GM12875 (cell line): ENCODE measurements at regions not wholly inside any gene's neighbourhood (a gene's known extent, or its start where the extent isn't known, plus 50 kb on each side); places are given as distances from the start of the nearest gene placed in this dataset.

Experiments
- H3K4me3 ChIP-seq: one replicate; pipeline ENCODE4 v1.5.1; 2011; ENCODE audit warnings: low read depth, low read length, control low read depth
- TF ChIP-seq, protein P1 (sequence below): IDR thresholded peaks from 2 replicates; pipeline ENCODE4 v1.5.1; 2011; ENCODE audit warnings: low read depth, mild to moderate bottlenecking, control low read depth, inconsistent platforms, low read length, moderate library complexity, borderline replicate concordance; ENCODE audit not compliant: insufficient read depth

DNA sequence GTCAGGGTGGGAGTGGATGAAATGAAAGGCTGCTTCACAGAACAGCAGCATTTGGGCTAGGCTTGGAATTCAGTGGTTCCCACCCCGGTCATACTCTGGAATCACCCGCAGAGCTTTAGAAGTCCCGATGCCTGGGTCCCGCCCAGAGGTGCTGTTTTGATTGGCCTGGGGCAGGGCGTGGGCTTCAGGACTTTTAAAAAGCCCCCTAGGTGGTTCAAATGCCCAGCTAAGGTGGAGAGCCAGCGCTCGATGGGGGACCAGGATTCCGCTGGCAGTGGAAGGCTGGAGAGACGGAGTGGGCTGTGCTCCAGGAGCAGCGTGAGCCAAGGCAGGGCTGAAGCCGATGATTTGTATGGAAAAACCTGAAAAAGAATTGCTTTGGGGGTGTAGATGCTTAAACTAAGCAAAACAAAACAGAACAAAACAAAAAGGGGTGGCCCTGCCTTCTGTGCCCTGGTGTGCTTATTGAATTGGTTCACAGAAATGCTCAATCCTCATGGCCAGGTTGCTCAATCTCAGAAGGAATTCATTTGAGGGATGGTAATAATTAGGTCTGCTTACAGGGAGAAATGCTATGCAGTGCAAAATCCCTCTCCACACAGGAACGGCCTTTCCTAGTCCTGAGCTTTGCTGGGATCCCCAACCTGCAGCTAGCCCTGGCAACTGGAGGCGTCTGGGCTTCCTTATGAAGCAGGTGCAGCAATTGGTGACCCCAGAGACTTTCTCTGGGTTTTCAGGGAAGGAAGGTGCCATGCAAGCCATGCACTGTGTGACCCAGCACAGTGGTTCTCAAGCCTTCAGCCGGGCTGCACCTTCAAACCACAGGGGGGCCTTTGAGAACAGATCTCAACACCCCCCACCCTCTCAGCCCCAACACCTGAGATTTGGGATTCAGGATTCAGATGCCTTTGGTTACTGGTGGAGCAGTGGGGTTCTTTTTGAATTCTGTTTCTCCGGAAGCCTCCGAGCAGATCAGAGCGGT, 174.0 kb upstream of the ZNF618 start:
- TF ChIP-seq, protein P1, sequence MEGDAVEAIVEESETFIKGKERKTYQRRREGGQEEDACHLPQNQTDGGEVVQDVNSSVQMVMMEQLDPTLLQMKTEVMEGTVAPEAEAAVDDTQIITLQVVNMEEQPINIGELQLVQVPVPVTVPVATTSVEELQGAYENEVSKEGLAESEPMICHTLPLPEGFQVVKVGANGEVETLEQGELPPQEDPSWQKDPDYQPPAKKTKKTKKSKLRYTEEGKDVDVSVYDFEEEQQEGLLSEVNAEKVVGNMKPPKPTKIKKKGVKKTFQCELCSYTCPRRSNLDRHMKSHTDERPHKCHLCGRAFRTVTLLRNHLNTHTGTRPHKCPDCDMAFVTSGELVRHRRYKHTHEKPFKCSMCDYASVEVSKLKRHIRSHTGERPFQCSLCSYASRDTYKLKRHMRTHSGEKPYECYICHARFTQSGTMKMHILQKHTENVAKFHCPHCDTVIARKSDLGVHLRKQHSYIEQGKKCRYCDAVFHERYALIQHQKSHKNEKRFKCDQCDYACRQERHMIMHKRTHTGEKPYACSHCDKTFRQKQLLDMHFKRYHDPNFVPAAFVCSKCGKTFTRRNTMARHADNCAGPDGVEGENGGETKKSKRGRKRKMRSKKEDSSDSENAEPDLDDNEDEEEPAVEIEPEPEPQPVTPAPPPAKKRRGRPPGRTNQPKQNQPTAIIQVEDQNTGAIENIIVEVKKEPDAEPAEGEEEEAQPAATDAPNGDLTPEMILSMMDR = no peak
- no peak overlapping the region for H3K4me3 ChIP-seq

DNA sequence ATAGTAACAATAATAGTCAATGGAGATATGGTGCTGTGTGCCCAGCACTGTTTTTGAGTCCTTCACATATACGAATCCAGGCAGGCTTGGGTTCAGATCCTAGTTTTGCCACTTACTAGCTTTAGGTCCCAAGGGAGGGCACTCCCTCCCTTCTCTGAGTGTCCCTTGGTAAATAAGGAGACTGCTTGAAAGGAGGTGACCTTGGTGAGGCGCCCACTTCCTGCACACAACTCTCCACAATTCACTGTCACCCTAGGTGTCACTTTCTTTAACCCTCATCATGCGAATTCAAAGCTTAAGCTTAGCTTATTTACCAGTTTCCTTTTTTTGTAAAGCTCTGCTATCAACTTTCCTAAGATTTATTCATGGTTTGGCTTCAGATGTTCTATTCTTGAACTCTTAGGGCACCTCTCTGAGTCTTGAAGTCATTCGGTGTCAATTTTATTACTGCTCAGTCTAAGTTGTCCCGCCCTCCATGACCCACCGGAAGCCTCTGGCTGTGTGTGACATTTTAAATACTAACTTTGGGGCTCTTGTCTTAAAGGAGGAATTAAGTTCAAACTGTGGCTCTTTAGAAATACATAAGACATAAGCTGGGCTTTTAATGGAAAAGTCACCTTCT, 170.7 kb upstream of the ZNF618 start:
- H3K4me3 ChIP-seq = no peak overlapping the region
- TF ChIP-seq, protein P1 = no peak

DNA sequence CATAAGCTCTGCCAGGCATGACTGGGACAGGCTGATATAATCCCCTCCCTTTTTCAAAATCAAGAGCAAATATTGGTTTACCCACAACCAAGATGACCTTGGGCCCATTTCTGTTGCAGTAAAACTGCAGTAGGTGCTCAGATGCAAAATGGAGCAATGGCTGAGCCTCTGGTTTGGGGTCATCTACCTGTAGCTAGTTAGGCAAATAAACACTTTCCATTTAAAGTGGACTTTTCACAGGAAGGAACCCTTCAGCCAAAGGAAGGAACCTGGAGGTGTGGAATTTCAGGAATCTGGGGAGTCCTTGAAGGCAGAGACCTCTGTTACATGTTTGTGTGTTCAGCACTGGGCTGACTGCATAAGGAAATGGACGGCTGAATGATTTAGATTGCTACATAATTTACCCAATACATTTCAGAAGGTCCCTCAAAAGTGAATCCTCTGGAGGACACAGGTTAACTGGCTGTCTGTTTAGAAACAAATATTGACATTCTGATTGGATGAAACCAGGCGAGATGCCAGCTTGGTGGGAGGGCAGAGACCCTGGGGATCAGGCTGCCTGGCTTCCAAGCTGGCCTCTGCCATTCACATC, 170.1 kb upstream of the ZNF618 start:
- TF ChIP-seq, protein P1 = no peak
- no peak overlapping the region for H3K4me3 ChIP-seq

DNA sequence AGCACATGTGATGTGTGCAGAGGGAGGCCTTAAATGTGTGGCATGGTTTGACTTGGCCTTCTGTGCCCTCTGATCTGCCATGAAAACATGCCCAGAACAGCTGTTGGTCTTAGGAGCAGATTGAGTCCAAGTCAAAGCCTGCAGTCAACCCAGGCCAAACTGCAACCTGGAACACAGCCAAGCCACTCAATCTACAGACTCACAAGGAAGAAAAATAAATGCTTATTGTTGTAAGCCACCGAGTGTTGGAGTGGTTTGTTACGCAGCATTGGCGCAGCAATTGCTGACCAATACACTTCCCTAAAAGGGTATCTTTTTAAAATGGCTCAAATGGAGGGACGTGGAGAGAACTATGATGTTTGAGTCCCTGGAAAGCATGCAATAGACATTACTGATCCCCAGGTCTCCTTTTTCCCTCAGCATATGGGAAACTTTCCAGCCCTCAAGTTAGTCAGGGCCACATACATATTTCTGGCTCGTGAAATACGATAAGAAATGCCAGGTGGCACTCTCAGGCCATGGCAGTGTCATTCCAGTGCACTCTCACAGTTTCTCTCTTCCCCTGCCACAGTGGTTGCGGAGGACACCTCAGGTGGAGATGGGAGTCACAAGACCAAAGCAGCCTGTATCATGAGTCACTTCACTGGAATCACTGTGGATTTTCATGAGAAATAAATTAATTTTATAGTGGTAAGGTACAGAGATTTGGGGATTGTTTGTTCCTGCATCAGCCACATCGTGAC, 168.0 kb upstream of the ZNF618 start:
- TF ChIP-seq, protein P1 = no peak

DNA sequence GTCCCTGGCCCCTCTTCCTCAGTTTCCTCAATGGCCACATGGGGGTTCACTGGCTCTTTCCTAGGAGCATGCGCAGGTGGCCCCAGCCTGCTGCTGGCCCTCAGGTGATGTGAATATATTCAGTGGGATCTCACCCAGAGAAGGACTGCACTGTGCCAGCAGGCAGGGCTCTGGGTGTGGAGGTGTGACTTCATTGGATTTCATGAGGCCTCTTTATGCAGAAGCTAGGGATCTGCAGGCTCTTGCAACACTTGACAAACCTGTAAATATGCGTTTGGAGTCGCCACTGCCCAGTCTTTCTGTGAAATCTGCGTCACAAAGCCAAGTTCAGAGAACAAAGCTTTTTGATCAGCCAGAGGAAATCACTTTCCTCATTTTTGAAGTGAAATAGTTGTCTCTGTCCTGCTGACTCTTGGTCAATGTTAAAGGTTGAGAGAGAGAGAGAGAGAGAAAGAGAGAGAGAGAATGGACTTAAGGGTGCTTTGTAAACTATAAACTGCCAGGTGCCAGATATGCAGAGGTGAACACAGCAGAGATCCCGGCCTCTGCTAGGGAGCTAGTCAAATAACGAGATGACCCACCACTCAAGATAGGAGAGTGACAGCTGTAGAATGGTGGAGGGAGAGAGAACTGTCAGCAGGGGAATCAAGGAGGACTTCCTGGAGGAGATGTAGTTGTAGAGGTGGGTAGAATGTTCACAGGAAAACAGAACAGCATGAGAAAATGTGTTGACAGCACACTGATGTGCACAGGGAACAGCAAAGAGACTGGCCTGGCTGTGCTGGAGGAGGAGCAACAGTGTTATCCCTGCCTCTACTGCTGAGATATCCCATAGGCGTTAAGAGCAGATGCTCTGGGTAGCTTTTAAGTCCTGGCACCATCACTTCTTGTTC, 167.0 kb upstream of the ZNF618 start:
- no peak overlapping the region for H3K4me3 ChIP-seq
- TF ChIP-seq, protein P1 = no peak

More for the DNA sequence above, 168.0 kb upstream of the ZNF618 start:
- no peak overlapping the region for H3K4me3 ChIP-seq

DNA sequence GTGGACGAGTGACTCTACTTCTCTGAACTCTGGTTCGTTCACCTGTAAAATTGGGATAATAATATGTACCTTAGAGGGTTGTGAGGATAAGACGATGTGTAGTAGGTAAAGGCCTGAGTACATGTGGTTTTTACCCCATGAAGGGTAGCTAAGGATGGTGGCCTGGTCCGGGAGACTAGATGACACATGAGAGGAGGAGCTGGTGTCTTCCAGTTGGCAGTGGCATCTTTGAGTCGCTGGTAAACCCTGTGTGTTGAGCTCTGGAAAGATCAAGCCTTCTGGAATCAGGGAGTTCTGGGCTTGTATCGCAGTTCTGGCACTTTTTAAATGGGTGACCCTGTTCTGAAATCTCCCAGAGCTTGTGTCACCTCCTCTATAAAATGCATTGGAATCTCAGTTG, 166.4 kb upstream of the ZNF618 start:
- TF ChIP-seq, protein P1 = no peak
- no peak overlapping the region for H3K4me3 ChIP-seq
